Suppressor macrophage treated with lipopolysaccharide for 4 hours (primary cell): ENCODE measurements at regions not wholly inside any gene's neighbourhood (a gene's known extent, or its start where the extent isn't known, plus 50 kb on each side); places are given as distances from the start of the nearest gene placed in this dataset.
"Not testable (repeated sequence)": the region's sequence is repeated elsewhere in the genome, so short reads cannot be mapped to it uniquely, and the experiment has no call there.

ENCODE experiments used
- DNase-seq: peaks from one replicate; pipeline ENCODE4 v3.0.0-alpha.2; 2020

DNA sequence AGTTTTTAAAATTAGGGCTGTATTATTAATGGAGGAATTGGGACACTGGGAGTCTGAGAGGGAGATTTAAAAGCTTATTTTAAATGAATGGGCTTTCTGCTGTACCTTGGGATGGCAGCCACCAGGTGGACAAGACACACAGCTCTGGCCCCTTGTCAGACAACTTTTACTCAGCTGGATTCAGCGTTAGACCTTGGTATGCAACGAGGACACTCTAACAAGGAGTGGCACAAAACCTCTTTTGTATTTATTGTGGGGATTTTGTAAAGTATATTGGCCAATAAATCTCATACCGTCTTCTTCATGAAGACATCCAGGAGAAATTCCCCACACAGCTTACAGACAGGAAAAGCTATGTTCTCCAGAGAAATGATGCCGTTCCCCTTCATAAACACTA is 105.7 kb downstream of the LCA5 start:
- no peak for DNase-seq

DNA sequence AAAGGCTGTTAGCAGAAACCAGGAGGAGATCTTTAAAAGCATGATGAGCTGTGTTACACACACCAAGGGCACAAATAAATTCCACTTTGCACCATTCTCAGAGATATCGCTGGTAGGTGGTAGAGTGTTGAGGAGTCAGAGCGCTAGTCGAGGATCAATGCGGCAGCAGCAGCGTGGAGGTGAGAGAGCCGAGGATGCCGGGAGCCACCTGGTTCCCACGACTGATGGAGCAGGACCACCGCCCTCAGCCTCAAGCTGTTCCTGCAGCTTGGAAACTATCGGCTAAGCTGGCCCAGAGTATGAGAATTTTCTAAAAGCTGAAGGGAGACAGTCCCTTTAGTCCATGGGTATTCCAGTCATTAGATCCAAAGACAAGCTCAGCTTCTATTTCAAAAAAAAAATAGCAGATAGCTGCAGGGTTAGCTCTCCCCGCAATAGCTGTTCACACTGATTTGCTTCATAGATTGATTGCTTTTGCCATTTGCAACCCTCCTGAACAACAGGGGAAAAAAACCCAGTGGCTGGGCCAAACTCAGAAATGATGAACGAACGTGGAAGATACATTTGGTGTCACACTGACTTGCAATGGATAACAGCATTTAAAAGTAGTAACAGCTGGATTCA is 106.2 kb downstream of the LCA5 start:
- no peak for DNase-seq

DNA sequence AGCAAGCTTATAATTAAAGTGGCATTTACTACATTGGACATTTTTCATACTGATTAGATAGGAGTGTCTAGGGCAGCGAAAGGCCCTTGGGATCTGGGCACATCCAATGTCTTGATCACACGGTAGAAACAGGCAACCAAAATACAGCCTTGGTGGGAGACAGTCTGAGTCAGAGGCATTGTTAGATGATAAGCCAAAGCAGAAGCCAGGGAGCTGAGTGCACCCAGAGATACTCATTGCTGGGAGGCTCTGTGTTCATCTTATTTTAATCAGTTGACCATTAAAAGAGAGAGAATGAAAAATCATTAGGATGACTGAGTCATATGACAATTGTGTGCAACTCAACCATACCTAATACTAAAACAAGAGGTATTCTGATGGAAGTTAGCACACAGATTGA is 109.5 kb downstream of the LCA5 start:
- no peak for DNase-seq

DNA sequence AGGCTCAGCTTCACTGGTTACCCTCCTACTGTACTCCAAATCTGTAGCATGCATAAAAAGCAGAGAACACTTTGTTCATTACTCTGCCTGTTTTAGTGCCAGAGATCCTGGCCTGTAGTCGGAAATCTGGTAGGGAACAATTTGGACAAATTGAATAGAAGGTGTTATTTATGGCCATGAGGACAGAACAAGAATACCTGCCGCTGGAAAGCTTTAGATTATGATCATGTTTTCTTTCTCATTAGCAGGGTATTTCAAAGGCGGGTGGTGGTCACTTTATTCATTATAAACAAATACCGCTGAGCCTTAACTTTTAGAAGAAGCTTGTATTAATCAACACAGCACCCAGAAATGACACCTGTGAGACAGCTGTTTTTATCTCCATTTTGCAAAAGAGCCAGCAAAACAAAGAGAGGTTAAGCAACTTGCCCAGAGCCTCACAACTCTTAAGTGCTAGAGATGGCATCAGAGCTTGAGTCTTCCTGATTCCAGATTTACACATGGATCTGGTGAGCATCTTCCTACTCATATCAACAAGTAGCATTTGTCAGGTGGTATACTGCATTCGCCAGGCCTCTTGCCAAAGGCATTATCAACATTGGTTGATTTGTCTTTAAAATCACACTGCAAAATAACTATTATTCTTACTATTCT is 110.5 kb downstream of the LCA5 start:
- no peak for DNase-seq

DNA sequence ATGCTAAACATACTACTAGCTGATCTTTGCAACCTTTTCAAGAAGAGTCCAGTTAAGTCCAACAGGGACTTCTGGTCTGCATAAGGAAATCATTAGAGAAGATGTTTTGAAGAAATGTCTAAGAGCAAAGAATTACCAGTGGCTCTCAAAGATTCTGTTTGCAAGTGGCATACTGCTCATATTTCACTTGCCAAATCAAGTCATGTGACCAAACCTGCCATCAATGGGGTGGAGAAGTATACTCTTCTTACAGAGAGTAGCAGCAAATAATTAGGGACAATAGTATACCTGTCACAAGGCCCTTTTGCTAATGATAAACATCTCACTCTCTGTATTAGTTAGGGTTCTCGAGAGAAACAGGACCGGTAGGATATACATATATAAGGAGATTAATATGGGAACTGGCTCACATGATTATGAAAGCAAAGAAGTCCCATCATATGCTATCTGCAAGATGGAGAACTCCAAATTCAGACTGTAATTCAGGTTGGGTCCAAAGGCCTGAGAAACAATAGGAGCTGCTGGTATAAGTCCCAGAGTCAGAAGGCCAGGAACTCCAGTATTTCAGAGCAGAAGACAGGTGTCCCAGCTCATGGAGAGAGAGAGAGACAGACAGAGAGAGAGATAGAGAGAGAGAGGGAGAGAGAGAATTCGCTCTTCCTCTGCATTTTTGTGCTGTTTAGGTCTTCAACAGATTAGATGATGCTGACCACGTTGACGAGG is 111.5 kb downstream of the LCA5 start:
- no peak for DNase-seq

DNA sequence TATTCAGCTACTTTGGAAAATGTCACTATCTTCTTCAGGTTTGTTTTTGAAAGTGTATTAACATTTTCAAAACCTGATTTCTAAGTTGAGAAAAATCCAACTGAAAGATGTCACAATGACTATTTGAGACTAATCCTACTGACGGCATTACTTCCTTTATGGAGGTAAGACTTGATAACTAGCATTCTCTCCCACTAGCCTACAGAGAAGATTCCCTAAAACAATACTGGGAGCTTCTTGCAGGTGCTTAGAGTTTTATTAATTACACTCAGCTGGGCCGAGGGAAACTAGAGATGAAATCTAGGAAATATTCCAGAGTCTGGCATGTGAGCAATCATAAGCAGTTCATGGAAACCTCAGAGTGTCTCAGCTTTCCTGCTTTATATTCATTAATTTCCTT is 114.0 kb downstream of the LCA5 start:
- DNase-seq, result no peak

DNA sequence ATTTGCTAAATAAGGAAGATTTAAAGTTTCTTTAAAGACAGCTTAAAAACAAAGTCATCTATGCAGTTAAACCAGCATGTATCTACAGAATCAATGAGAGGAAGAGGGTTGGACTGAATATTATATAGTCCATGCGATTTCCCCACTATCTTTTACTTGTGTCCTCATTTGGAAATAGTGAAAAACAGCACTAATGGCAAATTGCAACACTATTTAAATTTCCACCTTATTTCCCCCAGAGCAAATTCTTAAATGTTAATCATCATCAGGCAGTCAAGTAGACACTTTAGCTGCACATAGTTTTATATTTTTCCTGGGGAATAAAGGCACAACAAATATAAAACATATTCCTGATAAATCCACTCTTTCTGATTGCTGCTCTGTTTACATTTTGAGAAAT is 114.6 kb downstream of the LCA5 start:
- DNase-seq, result no peak

DNA sequence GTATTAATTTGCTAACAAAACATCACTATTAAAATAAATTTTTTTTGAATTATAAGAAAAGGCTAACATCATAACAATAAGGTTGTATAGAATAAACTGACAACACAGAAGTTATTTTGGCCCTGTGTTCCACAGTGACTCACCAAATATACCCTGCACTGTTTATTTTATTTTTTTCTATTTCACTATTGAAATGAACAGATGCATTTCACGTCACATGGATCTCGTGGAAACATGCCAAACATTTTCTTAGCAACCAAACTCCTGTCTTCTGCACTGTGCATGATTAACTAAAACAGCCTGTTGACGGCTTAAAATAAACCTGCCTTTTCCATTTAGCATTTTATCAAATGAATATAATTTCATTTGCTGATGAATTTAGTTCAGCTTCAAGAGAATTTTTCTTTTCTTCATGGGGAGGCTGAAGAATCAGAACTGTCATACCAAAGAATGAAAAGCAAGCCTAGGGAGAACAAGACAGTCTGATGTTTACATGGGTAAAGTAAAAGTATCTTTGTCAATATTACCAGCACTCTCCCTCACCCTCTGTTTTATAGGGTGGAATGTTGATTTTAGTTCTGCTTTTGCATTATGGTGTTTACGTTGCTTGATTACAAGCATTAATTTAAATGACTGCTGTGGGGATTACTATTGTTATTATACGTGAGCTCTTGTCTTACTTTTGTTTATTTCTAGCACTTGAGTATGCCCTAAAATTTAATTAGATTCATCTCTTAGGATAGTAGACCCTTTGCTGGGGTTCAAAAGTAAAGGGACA is 115.3 kb downstream of the LCA5 start:
- DNase-seq, result peak; percentile 21

DNA sequence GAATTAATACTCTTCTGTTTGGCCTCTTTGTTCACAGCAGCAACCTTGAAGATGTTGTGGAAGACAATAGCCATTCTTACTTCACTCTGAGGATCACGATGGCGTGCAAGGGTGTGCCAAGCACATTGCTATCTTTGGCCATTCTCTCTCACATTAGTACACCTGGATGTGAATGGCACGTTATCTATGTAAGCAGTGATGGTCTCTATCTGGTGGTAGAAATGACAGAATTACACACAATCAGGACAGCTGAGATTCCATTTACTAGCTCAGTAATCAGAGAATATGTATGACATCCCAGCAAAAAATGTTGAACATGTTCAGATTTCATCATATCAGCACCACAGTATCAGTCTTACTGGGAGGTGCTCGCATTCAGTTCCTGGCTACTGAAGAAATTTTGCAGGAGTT is 116.2 kb downstream of the LCA5 start:
- DNase-seq, result no peak

DNA sequence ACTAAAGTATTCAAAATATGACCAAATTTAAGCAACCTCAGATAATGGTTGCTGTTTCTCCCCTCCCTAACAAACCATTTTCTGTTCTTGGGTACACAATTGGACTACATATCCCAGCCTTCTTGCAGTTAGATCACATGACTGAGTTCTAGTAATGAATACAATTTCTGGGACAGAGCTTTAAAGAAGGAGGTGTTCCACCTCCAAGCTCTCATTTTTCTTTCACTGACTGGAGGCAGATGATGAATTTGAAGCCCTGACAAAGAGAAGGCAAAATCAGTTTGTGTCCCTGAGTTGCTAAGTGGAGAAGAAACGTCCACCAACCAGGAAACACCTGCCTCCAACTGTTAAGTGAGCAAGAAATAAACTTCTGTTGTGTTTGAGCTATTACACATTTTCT is 117.2 kb downstream of the LCA5 start:
- DNase-seq, result no peak

DNA sequence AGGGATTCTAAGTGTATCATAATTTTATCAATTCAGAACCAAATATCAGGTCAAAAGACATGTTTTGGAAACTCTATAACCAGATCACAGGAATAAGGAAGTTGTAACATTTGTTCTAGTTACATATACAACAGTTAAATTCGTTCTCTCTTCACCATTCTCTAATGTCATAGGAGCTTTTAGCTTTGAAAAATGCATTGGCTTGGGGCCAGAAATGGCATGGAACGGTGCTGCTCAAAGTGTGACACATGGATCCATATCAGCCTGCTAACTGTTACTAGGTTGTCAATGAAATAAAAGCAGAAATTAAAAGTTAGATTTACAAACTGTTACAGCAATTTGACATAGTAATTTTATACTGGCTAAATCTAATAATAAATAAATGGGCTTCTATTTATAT is 120.3 kb downstream of the LCA5 start:
- no peak for DNase-seq

DNA sequence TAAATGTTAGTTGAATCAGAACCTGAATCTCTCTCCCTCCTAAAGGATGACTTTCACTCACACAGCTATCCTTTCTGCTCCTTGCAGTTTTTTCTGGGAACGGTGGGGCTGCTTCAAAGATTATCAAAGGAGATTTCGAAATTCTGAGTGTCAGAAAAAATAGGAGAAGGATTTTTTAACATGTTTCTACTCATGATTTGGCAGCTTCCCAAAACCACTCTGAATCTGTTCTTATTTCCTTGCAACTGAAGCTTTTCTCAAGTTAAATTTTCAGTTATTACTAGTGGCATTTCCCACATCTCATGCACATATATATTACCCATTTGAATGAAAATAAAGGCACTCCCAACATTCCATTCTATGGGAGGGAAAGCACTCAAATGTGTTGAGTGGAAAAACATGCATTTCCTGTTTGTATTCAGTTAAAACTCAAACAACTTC is 123.6 kb downstream of the LCA5 start:
- DNase-seq, result no peak

DNA sequence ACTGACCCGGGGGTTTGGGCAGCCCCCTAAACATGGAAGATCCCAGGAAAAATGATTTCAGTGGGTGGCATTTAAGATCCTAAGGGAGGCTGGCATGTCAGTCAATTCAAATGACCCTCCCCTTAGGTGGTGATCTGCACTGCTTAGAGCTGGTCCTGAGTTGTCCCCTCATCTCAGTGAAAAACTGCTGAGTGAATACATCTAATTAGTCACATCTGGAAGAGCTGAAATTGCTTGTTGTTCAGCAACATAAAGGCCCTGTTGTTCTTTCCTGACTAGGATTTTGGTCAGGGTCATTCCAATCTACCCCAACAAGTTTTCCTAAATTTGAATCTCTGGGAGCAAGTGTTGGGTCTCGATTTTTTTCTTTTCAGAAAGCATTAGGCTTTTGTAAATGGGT is 126.4 kb downstream of the LCA5 start:
- DNase-seq, result no peak

DNA sequence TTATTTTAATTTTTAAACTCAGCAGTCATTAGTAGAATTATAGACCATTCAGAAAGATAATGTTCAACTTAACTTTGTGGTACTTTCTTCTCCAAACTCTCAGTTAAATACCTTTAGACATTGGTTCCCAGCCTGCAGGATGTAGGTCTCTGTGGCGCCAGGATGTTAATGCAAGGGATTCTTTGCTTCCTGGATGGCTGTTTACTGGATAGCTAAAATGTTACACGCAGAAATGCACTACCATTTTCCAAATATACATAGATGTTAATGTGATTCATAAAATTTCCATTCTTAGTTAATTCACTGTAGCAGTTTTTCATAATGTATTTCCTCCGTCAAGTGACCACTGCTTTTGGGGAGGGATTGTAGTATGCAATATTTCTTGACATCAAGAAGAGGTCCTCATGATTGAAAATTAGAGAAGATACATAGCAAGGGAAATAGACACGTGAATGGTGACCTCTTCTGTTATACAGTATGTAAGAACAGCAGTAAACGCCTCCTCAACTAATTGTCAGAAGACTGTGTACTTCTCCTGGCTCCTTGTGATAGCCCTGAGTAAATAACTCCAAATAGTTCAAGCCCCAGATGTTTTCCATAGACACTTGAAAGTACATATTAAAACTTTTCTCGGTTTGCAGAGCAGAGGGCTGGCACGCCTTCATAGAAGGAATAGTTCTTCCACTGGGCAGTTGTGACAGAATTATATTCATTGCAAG is 128.8 kb downstream of the LCA5 start:
- DNase-seq, result no peak

DNA sequence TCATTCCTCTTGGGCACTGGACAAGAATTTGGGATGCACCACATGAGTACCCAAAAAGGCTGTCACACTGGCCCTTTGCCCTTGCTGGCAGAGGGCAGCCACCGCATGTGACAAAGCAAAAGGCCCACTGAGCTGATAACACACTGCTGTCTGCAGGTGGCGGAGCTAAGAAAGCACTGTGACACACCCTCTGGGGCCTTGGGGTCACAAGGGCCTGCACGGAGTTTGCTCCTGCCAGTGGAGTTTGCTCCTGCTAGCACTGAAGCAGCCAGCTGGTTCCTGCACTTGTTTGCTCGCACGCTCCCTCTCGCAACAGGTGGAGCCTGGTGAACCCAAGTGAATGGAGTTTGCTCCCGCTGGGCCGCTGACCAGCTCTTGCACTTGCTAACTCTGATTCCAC is 132.6 kb downstream of the LCA5 start:
- DNase-seq, result no peak

DNA sequence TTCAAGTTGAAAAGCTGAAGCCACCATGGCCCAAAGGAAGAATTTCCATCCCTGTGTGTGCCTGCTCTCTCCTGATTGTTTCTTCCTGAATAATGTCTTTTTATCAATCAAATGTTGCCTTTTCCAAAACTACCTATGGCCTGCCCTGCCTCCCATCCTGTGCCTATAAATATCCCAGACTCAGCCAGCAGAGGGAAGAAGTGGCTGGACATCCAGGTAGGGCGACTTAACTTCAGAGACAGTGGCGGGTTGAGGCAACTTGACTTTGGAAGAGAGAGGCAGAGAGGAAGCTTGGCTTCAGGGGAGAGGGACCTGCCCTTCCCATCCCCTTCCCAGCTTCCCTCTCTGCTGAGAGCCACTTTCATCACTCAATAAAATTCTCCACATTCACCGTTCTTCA is 133.0 kb downstream of the LCA5 start:
- no peak for DNase-seq

DNA sequence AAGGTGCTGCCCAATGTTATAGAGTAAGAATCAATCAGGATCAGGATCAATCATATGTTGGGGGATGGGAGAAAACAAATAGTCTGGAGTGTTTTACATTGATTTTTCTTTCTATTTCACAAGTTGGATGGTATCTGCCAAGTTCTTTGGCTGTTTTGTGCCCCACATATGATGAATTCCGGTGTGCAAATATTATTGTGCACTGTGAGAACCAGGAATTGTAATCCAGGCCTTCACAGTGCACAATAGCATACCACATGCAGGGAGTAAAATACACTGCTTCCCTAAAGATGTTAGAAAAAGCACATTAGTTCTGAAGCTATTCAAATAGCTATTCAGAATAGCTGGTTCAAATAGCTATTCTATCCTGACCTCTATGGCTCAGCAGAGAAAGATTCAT is 133.7 kb downstream of the LCA5 start:
- no peak for DNase-seq

DNA sequence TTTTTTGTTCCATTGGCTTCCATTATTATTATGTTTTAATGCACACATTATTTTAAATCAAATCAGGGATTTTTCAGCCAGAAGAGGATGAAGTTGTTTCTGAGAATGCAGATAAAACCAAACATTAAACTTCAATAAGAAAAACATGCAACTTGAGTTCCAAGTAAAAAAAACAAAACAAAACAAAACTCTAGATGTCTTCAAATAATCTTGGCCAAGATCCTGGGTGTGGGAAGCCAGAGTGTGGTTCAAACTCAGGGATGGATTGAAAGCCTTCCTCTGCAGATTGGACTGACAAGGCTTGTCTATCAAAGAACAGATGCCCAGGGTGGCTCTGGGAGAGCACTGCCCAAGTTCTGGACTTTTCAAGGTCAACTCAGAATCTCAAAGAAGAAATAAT is 134.1 kb downstream of the LCA5 start:
- no peak for DNase-seq

DNA sequence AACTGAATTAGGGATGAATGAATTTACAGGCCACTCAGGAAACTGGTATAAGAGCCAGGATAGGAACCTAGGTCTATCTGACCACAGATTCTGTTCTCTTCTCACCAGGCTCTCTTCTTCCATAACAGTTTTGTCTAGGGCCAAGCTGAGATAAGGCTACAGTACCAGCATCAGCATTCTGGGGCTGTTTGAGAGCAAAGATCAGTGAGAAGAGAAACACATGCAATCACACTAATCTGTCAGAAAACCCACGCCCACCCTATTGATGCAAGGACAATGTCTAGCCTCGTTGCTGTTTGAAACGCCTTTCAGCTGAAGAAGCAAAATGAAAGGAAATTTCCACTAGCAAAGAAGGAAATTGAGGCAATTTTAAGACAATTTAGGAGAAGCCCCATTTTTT is 137.7 kb downstream of the LCA5 start:
- no peak for DNase-seq

DNA sequence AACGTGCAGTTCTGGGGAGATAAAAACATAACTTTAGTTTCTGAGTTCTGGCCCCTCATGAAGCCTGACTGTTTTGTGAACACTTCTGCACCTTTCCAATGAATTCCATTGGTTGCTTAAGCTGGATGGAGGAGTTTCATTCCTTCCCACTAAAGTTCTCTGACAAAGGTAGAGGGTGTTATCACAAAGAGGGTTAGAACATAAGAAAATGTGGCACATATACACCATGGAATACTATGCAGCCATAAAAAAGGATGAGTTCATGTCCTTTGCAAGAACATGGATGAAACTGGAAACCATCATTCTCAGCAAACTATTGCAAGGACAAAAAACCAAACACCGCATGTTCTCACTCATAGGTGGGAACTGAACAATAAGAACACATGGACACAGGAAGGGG is 138.6 kb downstream of the LCA5 start:
- DNase-seq, result not testable (repeated sequence)

DNA sequence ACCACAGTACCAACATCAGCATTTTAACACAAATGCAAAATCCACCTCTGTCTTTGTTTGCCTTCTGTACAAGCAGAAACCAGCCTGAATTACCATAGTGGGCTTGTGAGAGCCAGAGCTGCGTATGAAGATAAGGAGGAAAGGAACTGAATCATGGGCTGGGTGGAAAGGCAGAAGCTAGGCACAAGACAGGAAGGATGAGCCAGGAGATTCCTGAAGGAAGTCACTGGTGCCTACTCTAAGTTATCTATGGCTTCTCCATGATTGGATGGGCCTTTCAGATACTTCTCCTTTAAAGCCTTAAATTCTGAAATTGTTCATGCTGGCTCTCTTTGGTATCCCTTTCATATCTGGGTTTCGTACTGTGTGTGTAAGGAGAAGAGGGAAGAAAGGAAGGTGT is 140.6 kb downstream of the LCA5 start:
- DNase-seq, result no peak

DNA sequence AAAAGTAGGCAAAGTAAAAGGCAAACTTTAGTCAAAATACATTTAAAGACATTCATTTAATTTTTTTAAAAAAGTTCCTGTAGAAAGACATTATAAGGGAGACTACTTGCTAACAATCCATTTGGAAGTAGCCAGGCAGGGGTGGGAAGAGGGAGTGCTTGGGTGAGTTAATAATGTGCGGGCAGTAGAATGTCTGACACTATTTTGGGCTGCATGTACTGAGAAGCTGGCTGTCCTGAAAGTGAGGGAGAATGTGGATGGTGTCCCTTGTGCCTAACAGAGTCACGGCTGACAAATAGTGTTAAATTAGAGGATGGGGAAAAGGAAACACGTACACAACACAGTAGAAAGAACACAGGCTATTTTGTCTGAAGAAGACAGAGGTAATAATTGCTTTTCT is 142.5 kb downstream of the LCA5 start:
- DNase-seq, result no peak

DNA sequence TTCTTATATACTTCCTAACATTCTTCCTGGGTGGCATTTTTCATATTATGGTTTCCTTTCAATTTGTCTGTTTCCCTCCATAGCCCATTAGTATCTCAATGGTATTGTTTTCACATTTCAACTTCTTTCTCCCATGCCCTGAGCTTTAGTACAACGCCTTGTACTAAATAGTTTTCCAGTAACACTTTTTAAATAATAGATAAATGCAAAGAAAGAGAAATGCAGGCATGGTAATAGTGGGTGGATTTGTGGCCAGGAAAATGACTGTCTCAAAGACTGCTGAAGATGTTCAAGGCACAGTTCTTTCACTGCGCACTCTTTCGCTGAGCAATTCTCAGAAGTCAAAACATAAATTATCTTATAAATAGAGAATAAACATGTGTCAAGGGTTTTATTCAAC is 145.1 kb downstream of the LCA5 start:
- no peak for DNase-seq
